HEK293 (cell line): ENCODE measurements at regions not wholly inside any gene's neighbourhood (a gene's known extent, or its start where the extent isn't known, plus 50 kb on each side); places are given as distances from the start of the nearest gene placed in this dataset.

Source experiments
- CTCF ChIA-PET: fragments of 350-600 bp; formaldehyde crosslinking; extraction: SDS; loops from one replicate; lab custom pipeline; 2021; ENCODE audit warnings: antibody characterized with exemption; lab: Yijun Ruan, JAX
- POLR2A ChIA-PET: fragments of 300-600 bp; formaldehyde crosslinking; extraction: SDS; loops from one replicate; lab custom pipeline; 2020; ENCODE audit warnings: antibody characterized with exemption, inconsistent platforms; lab: Yijun Ruan, JAX
- H3K27ac ChIP-seq: fragments of 200-500 bp; sonication (Bioruptor generic); 2 replicates; pipeline ENCODE4 v1.5.1; 2014; ENCODE audit warnings: low read depth, low read length, control low read depth, inconsistent platforms; ENCODE audit errors: extremely low read depth
- H3K36me3 ChIP-seq, 2 experiments: fragments of 200-500 bp in 1 of 2; sonication (Bioruptor generic) in 1 of 2; 1 replicate in 1 of 2; 2 replicates in 1 of 2; pipeline ENCODE4 v1.5.1; 2014 to 2017; ENCODE audit warnings: inconsistent platforms in 2 of 2, low read length in 2 of 2; ENCODE audit not compliant: control insufficient read depth in 2 of 2, insufficient read depth in 1 of 2
- H3K4me1 ChIP-seq: fragments of 200-500 bp; sonication (Bioruptor generic); 2 replicates; pipeline ENCODE4 v1.5.1; 2014; ENCODE audit warnings: mild to moderate bottlenecking, low read length, inconsistent platforms; ENCODE audit not compliant: control insufficient read depth, insufficient read depth
- H3K4me3 ChIP-seq: 2 replicates; pipeline ENCODE4 v1.5.1; 2011; ENCODE audit warnings: low read depth, mild to moderate bottlenecking, control low read depth, low read length, moderate library complexity
- H3K9me3 ChIP-seq: fragments of 200-500 bp; sonication (Bioruptor generic); 2 replicates; pipeline ENCODE4 v1.5.1; 2014; ENCODE audit warnings: low read depth, low read length, inconsistent platforms; ENCODE audit not compliant: control insufficient read depth, insufficient read depth
- BCL11A ChIP-seq: fragments of 450-650 bp; formaldehyde crosslinking; IDR thresholded peaks from 2 replicates; pipeline ENCODE4 v1.5.1; 2016; ENCODE audit warnings: low read depth, missing biosample characterization, missing genetic modification characterization
- EGR2 ChIP-seq: fragments of 450-650 bp; formaldehyde crosslinking; IDR thresholded peaks from 2 replicates; pipeline ENCODE4 v1.5.1; 2016; ENCODE audit warnings: low read depth, missing biosample characterization, missing genetic modification characterization
- GLI4 ChIP-seq: fragments of 450-650 bp; formaldehyde crosslinking; IDR thresholded peaks from 2 replicates; pipeline ENCODE4 v1.5.1; 2016; ENCODE audit warnings: missing biosample characterization, missing genetic modification characterization
- GLIS2 ChIP-seq: fragments of 450-650 bp; formaldehyde crosslinking; IDR thresholded peaks from 2 replicates; pipeline ENCODE4 v1.5.1; 2016; ENCODE audit warnings: missing biosample characterization, missing genetic modification characterization
- HOXD13 ChIP-seq: sonication (generic); formaldehyde crosslinking; IDR thresholded peaks from 2 replicates; pipeline ENCODE4 v1.8.0; 2022; ENCODE audit warnings: missing genetic modification reagents, borderline replicate concordance
- KLF9 ChIP-seq: fragments of 450-650 bp; formaldehyde crosslinking; IDR thresholded peaks from 2 replicates; pipeline ENCODE4 v1.5.1; 2016; ENCODE audit warnings: missing biosample characterization, missing genetic modification characterization, low read depth
- PRDM1 ChIP-seq: fragments of 450-650 bp; formaldehyde crosslinking; IDR thresholded peaks from 2 replicates; pipeline ENCODE4; 2016; ENCODE audit warnings: missing biosample characterization, missing genetic modification characterization
- ZBTB11 ChIP-seq: fragments of 450-650 bp; formaldehyde crosslinking; conservative IDR thresholded peaks from 2 replicates; pipeline ENCODE4 v1.5.1; 2016; ENCODE audit warnings: low read depth, missing biosample characterization, missing genetic modification characterization
- ZNF155 ChIP-seq: fragments of 450-650 bp; formaldehyde crosslinking; IDR thresholded peaks from 2 replicates; pipeline ENCODE4 v1.5.1; 2016; ENCODE audit warnings: missing biosample characterization, missing genetic modification characterization
- ZNF23 ChIP-seq: fragments of 450-650 bp; formaldehyde crosslinking; IDR thresholded peaks from 2 replicates; pipeline ENCODE4 v1.5.1; 2016; ENCODE audit warnings: missing biosample characterization, missing genetic modification characterization, borderline replicate concordance
- ZNF335 ChIP-seq: fragments of 450-650 bp; formaldehyde crosslinking; conservative IDR thresholded peaks from 2 replicates; pipeline ENCODE4 v1.5.1; 2016; ENCODE audit warnings: missing biosample characterization, missing genetic modification characterization
- ZNF416 ChIP-seq: fragments of 450-650 bp; formaldehyde crosslinking; IDR thresholded peaks from 2 replicates; pipeline ENCODE4 v1.5.1; 2016; ENCODE audit warnings: missing biosample characterization, missing genetic modification characterization
- ZNF488 ChIP-seq: fragments of 450-650 bp; formaldehyde crosslinking; IDR thresholded peaks from 2 replicates; pipeline ENCODE4 v1.5.1; 2016; ENCODE audit warnings: missing biosample characterization, missing genetic modification characterization
- ZNF501 ChIP-seq: fragments of 450-650 bp; formaldehyde crosslinking; IDR thresholded peaks from 2 replicates; pipeline ENCODE4 v1.5.1; 2016; ENCODE audit warnings: missing biosample characterization, missing genetic modification characterization
- ZNF510 ChIP-seq: fragments of 450-650 bp; formaldehyde crosslinking; IDR thresholded peaks from 2 replicates; pipeline ENCODE4 v1.5.1; 2018; ENCODE audit warnings: mild to moderate bottlenecking, missing genetic modification characterization, missing biosample characterization; ENCODE audit not compliant: insufficient replicate concordance
- ZNF645 ChIP-seq: fragments of 450-650 bp; formaldehyde crosslinking; IDR thresholded peaks from 2 replicates; pipeline ENCODE4; 2016; ENCODE audit warnings: missing biosample characterization, missing genetic modification characterization
- ZNF654 ChIP-seq: fragments of 450-650 bp; formaldehyde crosslinking; IDR thresholded peaks from 2 replicates; pipeline ENCODE4 v1.5.1; 2016; ENCODE audit warnings: low read depth, missing biosample characterization, missing genetic modification characterization
- ZNF660 ChIP-seq: fragments of 450-650 bp; IDR thresholded peaks from 2 replicates; pipeline ENCODE4 v1.5.1; 2018; ENCODE audit warnings: missing biosample characterization, mild to moderate bottlenecking, missing genetic modification characterization
- ZNF768 ChIP-seq: fragments of 450-650 bp; formaldehyde crosslinking; IDR thresholded peaks from 2 replicates; pipeline ENCODE4 v1.5.1; 2018; ENCODE audit warnings: missing biosample characterization, mild to moderate bottlenecking, missing genetic modification characterization
- ZNF776 ChIP-seq: fragments of 450-650 bp; formaldehyde crosslinking; IDR thresholded peaks from 2 replicates; pipeline ENCODE4 v1.5.0; 2017; ENCODE audit warnings: missing biosample characterization, missing genetic modification characterization, borderline replicate concordance

GRCh38 chr11:128195057-128195751 is 392.2 kb downstream of the ETS1 start:
- H3K27ac ChIP-seq: no peak overlapping the region
- CTCF ChIA-PET: interaction anchor here (0.6 kb wide), 2 partner anchors 75 to 771 kb away, joined by 3 to 4 read pairs; no protein-coding TSS in a partner anchor
- no peak for TF ChIP-seq HOXD13
- TF ChIP-seq, all 188 proteins: peak for 0

GRCh38 chr11:128194216-128194615 is 393.1 kb downstream of the ETS1 start:
- Histone ChIP-seq H3K4me1 (no peaks in the 10 kb centered on the region), H3K9me3 (no peaks in the 10 kb centered on the region), H3K27ac (no peak overlapping the region), H3K4me3 (no peak overlapping the region), H3K36me3 (no peaks in the 10 kb centered on the region)
- ChIA-PET CTCF (no interaction called here), POLR2A (no interaction called here)
- TF ChIP-seq GLIS2 (tag by site-specific recombination): no peak
- TF ChIP-seq ZNF416: no peak
- TF ChIP-seq ZNF768: no peak
- TF ChIP-seq ZNF501 (tag by site-specific recombination): no peak

More at GRCh38 chr11:128195057-128195751, 392.2 kb downstream of the ETS1 start:
- no peaks in the 10 kb centered on the region for H3K4me1 ChIP-seq
- POLR2A ChIA-PET: no interaction called here
- H3K9me3 ChIP-seq: no peaks in the 10 kb centered on the region
- H3K36me3 ChIP-seq: no peaks in the 10 kb centered on the region
- H3K4me3 ChIP-seq: no peak overlapping the region

GRCh38 chr11:128193615-128194014 is 393.7 kb downstream of the ETS1 start:
- Histone ChIP-seq H3K36me3 (no peaks in the 10 kb centered on the region), H3K4me1 (no peaks in the 10 kb centered on the region), H3K4me3 (no peak overlapping the region), H3K27ac (no peak overlapping the region), H3K9me3 (no peaks in the 10 kb centered on the region)
- ChIA-PET CTCF (no interaction called here), POLR2A (no interaction called here)
- no peak for TF ChIP-seq ZNF510 (tag by site-specific recombination)
- TF ChIP-seq ZNF654: no peak
- no peak for TF ChIP-seq ZNF416
- TF ChIP-seq KLF9 (tag by site-specific recombination): no peak
- no peak for TF ChIP-seq PRDM1 (tag by site-specific recombination)

GRCh38 chr11:128190312-128190711 is 397.0 kb downstream of the ETS1 start:
- H3K27ac ChIP-seq: no peak overlapping the region
- H3K4me1 ChIP-seq: no peaks in the 10 kb centered on the region
- ChIA-PET CTCF (interaction anchor here (0.8 to 2.5 kb wide), 2 partner anchors 10 to 33 kb away, joined by 3 to 7 read pairs; no protein-coding TSS in a partner anchor), POLR2A (interaction anchor here (0.7 kb wide), 1 partner anchor 1137 kb away, joined by 4 read pairs; no protein-coding TSS in a partner anchor)
- no peak for TF ChIP-seq ZNF335 (tag by site-specific recombination)
- H3K36me3 ChIP-seq: no peaks in the 10 kb centered on the region
- H3K9me3 ChIP-seq: no peaks in the 10 kb centered on the region
- H3K4me3 ChIP-seq: no peak overlapping the region

- H3K9me3 ChIP-seq: no peaks in the 10 kb centered on the region
- H3K4me1 ChIP-seq: no peaks in the 10 kb centered on the region
- H3K4me3 ChIP-seq: no peak overlapping the region
- H3K36me3 ChIP-seq: no peaks in the 10 kb centered on the region
- no peak overlapping the region for H3K27ac ChIP-seq
- CTCF ChIA-PET: interaction anchor here (0.8 to 2.5 kb wide), 2 partner anchors 9 to 32 kb away, joined by 3 to 7 read pairs; no protein-coding TSS in a partner anchor
- POLR2A ChIA-PET: no interaction called here
- TF ChIP-seq ZNF645 (tag by site-specific recombination) (no peak), ZBTB11 (tag by site-specific recombination) (no peak), GLI4 (tag by site-specific recombination) (no peak), ZNF488 (no peak), ZNF660 (tag by site-specific recombination) (no peak), EGR2 (tag by site-specific recombination) (no peak), ZNF776 (tag by site-specific recombination) (no peak), BCL11A (no peak), ZNF23 (tag by site-specific recombination) (no peak), ZNF155 (tag by site-specific recombination) (no peak)
Observed at GRCh38 chr11:128189823-128190222, 397.5 kb downstream of the ETS1 start.
